GM12892 (cell line): ENCODE measurements at regions not wholly inside any gene's neighbourhood (a gene's known extent, or its start where the extent isn't known, plus 50 kb on each side); places are given as distances from the start of the nearest gene placed in this dataset.

Source experiments
- POLR2A ChIP-seq: IDR thresholded peaks from 2 replicates; pipeline ENCODE4 v1.6.1; 2011; ENCODE audit warnings: low read depth, low read length, control low read depth
- POLR2AphosphoS5 ChIP-seq: IDR thresholded peaks from 2 replicates; pipeline ENCODE4 v1.6.1; 2011; ENCODE audit warnings: low read depth, low read length, control low read depth
- TAF1 ChIP-seq: IDR thresholded peaks from 2 replicates; pipeline ENCODE4 v1.6.1; 2011; ENCODE audit warnings: low read depth, mild to moderate bottlenecking, control low read depth, low read length, borderline replicate concordance

- no peak for TF ChIP-seq TAF1
- TF ChIP-seq POLR2A: no peak
- TF ChIP-seq POLR2AphosphoS5: no peak
These were observed 83.0 kb downstream of the GADD45G start for GRCh38 chr9:89687848-89688247.
